NOMO-1 (cell line): ENCODE measurements at regions not wholly inside any gene's neighbourhood (a gene's known extent, or its start where the extent isn't known, plus 50 kb on each side); places are given as distances from the start of the nearest gene placed in this dataset.

Experiments used
- DNase-seq, 2 experiments: peaks; one replicate each; lab custom pipeline; 2025; ENCODE audit not compliant: unreplicated experiment in 2 of 2; lab: John Stamatoyannopoulos, UW

DNA sequence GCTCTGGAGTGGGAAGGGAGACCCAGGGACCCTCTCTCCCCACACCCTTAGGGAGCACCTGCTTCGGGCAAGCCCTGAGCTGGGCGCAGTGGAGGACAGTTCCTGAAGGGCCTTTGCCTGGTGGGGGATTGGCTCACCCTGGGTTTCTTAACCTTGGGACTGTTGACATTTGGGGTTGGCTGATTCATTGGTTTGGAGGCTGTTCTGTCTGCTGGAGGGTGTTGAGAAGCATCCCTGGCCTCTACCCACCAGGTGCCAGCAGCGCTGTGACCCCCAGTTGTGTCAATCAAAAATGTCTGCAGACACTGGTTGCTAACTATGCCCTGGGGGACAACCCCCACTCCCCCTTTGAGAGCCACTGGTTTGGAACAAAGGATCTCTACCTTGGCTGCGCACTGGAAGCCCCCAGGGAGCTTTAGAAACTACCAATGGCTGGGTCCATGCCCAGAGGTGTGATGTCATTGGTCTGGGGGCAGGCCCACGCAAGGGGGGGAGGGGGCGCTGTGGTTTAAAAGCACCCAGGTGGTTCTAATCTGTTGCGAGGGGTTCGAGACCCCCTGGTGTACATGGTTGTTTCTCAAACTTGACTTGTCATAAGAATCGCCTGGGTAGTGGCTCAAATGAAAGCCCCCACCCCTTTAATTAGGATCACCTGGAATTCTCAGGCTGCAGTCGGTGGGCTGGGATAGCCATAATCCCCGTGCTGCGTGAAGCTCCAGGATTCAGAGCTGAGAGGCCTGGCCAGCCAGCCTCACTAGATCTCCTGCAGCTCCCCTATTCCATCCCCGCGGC, 151.9 kb upstream of the GSE1 start:
- DNase-seq = peak; percentile 63 to 64

- peak; percentile 77 for DNase-seq
Observed at GRCh38 chr16:85461814-85462713, 151.1 kb upstream of the GSE1 start.

DNA sequence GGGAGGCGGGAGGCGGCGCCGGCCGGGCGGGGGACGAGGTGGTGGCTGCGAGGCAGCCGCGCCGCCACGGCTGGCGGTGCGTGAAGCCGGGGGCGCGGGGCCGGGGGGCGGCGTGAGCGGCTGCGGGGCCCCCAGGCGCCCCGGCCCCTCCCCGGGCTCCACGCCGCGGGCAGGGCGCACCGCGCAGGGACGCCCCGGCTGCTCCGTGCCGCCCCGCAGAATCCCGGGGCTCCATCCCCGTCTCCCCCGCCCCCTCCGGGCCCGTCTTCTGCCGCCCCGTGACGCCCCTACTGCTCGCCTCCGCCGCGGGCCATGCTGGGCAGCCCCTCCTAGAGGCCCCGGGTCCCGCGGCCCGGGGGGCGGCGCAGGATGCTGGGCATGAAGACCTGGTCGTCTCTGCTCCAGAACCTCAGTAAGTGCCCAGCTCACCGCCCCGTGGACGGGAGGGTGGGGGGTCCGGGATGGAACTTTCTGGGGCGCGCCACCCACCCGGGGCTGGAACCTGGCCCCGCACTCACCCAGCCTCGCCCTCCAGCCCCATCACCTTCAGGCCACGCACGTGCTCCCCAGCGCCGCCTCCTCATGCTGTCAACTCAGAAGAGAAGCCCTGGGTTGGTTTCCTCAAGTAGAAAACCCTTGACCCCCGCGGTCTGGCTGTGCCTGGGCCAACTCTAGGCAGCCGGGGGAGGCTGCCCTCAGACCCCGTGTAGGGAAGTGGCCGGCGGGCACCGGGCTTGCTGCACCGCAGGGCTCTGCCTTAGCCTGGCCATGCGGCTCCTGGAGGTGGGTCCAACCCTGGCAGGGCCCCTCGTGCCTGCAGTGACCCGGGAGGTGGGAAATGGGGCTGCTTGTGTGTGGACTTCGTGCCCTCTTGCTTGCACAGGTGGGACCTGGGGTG, 150.2 kb upstream of the GSE1 start:
- DNase-seq = no peak

DNA sequence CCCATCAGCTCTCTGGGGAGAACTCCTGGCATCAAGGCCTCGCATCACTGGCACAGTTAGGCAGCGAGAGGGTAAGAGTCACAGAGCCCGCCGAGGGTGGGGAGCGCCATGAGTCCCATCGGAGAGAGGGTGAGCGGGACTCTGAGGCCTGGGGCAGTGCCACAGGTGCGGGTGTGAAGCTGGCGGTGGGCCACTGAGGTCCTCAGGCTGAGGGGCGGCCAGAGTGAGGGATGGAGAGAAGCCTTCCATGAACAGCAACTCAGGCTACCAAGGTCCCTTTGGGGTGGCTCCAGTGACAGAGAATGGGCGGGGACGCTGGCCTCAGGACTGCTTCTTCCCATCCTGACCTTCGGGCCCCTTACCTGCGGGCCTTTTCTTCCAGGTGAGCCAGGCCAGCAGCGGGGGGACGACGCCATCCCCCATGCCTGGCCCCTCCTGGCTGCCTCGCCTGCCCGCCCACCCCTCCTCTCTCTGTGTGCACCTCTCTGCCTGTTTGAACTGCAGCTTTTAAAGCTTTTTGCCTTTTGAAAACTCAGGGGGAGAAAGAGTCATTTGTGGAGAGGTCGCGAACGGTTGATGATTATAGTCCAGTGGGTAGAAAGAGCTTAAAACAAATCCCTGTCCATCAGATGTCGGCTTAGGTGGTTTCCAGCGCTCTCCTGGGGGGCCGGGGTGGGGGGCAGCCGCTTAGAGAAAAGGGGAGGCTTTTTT, 149.3 kb upstream of the GSE1 start:
- no peak for DNase-seq

DNA sequence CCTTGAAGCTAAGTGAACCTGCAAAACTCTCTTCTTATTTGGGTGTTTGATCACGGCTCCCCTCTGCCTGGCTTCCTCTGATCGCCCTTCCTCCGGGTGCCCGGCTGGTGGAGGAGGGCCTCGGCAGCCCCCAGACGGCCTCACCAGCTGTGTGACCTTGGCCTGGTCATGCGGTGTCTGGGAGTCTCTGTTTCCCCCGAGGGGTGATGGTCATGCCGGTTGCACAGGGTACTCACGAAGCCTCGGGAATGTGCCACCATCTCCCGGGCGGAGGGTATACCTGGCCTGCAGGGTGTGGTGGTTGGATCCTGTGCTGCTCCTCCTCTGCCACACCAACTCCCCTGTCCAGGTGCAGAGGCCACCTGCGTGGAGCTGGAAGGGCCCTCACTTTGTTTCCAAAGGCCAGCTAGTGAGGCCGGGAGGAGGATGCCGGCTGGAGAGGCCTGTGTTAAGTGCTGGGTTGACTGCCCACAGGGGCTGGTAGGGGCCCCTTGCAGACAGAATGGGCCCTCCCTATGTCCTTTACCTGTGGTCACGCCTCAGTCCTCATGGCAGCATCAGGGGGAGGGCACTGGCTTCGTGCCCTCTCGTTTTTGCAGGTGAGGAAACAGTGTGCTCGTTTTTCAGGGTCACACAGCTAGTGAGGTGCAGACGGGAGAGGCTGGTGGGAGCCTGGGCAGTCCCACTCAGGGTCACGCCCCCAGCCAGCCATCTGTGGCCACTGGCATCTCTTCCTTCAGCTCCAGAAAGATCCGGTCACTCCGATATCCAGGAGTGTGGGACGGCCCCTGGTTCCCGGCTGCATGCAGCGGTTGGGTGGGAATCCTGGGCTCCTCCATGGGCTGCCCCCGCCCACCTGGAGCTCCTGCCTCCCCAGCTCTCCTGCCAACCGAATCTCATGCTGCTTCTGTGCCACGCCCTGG, 148.5 kb upstream of the GSE1 start:
- DNase-seq = no peak

- DNase-seq = no peak
Observed at GRCh38 chr16:85465328-85466303, 147.5 kb upstream of the GSE1 start.

DNA sequence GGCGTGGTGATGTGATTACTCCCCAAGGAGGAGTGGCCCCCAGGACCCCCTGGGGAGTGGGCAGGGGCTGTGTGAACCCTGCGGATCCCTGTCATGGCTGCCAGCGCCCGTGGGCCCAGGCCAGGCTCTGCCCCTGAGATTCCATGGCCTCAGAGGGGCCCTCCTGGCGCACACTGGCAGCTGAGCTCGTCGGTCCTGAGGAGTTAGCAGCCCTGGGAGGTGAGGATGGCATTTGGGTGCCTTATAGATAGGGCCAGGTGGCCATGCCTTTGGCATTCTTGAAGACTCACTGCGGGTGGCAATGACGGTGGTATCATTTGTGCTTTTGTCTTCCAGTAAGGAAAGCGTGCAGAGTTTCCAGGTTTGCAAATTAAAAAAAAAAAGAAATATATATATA, 146.8 kb upstream of the GSE1 start:
- no peak for DNase-seq

DNA sequence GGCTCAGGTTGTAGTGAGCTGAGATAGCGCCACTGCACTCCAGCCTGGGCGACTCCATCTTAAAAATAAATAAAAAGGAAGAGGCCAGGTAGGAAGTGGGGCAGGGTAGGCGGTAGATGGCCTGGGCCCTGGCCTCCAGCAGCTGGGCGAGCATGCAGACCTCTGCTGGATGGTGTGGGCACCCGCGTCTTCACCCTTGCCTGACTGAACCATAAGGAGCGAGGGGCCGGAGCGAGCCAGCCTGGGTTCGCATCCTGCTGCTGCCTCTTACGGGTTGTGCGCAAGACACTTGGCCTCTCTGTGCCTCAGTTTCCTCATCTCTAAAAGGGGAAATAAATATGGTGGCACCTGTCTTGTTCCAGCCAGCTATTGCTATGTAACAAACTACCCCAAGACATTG, 146.1 kb upstream of the GSE1 start:
- DNase-seq = no peak

DNA sequence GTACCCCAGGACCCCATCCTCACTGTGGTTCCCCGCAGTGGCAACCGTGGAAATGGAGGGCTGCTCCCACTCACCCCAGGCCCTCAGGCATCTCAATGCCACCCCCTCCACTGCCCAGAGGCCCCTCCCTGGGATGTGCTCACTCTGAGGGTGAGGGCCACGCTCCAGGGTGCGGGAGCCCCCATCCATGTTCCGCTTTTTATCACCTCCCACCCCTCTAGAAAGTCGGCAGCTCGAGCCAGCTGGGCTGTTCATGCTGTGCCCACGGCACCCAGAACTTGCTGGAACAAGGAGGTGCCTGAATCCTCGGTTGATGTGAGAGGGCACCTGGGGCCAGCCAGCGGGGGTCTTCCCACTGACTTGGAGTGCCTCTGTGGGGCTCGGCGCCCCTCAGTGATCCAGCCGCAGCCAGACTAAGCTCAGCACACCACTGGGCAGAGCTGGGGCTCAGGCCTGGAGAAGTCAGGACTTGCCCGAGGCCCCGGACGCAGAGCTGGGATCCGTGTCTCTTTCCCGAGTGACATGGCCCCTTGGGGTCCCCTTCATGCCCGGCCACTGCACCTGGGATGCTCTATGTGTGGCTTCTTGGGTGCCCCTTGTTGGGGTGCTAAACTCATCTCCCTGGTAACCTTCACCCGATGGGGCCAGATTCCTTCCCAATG, 143.1 kb upstream of the GSE1 start:
- DNase-seq = no peak

GRCh38 chr16:85470873-85471272, 142.2 kb upstream of the GSE1 start:
- DNase-seq = no peak

DNA sequence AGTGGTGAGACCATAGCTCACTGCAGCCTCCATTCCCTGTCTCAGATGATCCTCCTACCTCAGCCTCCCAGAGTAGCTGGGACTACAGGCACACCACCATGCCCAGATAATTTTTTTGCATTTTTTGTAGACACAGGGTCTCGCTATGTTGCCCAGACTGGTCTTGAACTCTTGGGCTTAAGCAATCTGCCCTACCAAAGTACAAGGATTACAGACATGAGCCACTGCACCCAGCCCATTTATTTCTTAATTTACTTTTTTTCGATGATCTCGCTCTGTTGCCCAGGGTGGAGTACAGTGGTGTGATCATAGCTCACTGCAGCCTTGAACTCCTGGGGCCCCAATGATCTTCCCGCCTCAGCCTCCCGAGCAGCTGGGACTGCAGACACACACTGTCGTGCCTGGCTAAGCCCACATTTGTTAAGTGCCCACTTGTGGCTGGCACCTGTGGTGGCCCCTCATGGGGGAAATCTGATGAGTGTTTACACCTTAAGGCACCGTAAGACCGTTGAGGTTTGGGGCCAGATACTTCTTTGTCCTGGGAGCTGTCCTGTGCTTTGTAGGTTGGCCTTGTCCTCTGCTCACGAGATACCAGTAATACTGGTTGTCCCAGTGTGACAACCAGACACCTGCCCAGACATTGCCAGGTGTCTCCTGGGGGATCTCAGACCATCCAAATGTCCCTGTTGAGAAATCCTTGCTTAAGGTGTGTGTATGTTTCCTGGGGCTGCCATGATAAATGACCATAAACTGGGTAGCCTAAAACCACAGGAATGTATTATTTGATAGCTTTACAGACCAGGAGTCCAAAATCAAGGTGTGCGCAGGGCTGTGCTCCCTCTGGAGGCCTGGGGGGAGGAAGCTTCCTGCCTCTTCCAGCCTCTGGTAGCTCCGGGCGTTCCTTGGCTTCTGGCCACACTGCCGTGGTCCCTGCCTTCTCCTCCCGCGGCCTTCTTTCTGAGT, 141.4 kb upstream of the GSE1 start:
- DNase-seq = no peak

GRCh38 chr16:85472514-85472913, 140.6 kb upstream of the GSE1 start:
- DNase-seq = no peak

DNA sequence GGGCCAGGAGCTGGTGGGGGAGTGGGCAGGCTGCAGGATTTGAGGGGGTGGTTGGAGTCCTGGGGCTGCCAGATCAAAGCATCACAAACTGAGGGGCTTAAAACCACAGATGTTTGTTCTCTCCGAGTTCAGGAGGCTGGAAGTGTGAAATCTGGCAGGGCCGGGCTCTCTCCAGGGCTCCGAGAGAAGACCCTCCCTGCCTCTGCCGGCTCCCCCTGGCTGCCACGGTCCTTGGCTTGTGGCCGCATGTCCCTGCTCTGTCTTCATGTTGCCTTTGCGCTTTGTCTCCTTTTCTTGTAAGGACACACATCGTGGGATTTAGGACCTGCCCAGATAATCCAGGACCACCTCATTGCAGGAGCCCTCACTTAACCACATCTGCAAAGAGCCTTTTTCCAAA, 139.8 kb upstream of the GSE1 start:
- no peak for DNase-seq

GRCh38 chr16:85473909-85474620, 139.1 kb upstream of the GSE1 start:
- DNase-seq = no peak

GRCh38 chr16:85474621-85475217, 138.4 kb upstream of the GSE1 start:
- no peak for DNase-seq
